ENCODE measurements at regions not wholly inside any gene's neighbourhood (a gene's known extent, or its start where the extent isn't known, plus 50 kb on each side); places are given as distances from the start of the nearest gene placed in this dataset.

GRCh38 chr12:42853370-42854140, 264.0 kb upstream of the PRICKLE1 start:
- Mint-ChIP-seq H3K4me1 (ENCODE audit: insufficient read depth, unreplicated experiment) (no peaks in the 10 kb centered on the region), H3K4me3 (ENCODE audit: unreplicated experiment) (no peak overlapping the region), H3K27ac (ENCODE audit: low read depth, unreplicated experiment) (no peak overlapping the region), H3K36me3 (ENCODE audit: insufficient read depth, unreplicated experiment) (no peaks in the 10 kb centered on the region), H3K27me3 (ENCODE audit: insufficient read depth, unreplicated experiment) (no peaks in the 10 kb centered on the region), H3K9me3 (ENCODE audit: unreplicated experiment) (no peaks in the 10 kb centered on the region)
- CTCF ChIA-PET, result no interaction called here
- no TSS peak for BruUV-seq (replicated peaks)
- intact Hi-C loops (cut with micrococcal nuclease), result no loop called here
- DNase-seq (ENCODE audit: unreplicated experiment), result no peak
- POLR2A ChIA-PET, result no interaction called here
- TF ChIP-seq CTCF (IDR thresholded peaks at IDR 0.05; ENCODE audit: unreplicated experiment), result no peak

- H3K4me3 Mint-ChIP-seq (ENCODE audit: unreplicated experiment), result no peak overlapping the region
- POLR2A ChIA-PET, result interaction anchor here (0.5 kb wide), 1 partner anchor 392 kb away, joined by 3 read pairs; no protein-coding TSS in a partner anchor
- peaks cover 16% of the 10 kb centered on the region for H3K9me3 Mint-ChIP-seq (ENCODE audit: unreplicated experiment)
Measured at GRCh38 chr12:42846782-42847181, 257.2 kb upstream of the PRICKLE1 start.

GRCh38 chr12:42834062-42834461, 244.5 kb upstream of the PRICKLE1 start:
- ChIA-PET POLR2A (no interaction called here), CTCF (interaction anchor here (0.6 kb wide), 1 partner anchor 260 kb away, joined by 3 read pairs; no protein-coding TSS in a partner anchor)
- BruUV-seq (replicated peaks), result no TSS peak
- no peaks in the 10 kb centered on the region for H3K4me1 Mint-ChIP-seq (ENCODE audit: insufficient read depth, unreplicated experiment)
- no peak overlapping the region for H3K27ac Mint-ChIP-seq (ENCODE audit: low read depth, unreplicated experiment)
- intact Hi-C loops (cut with micrococcal nuclease), result no loop called here
- no peak for DNase-seq (ENCODE audit: unreplicated experiment)
- H3K27me3 Mint-ChIP-seq (ENCODE audit: insufficient read depth, unreplicated experiment), result no peaks in the 10 kb centered on the region
- no peak overlapping the region for H3K4me3 Mint-ChIP-seq (ENCODE audit: unreplicated experiment)
- H3K36me3 Mint-ChIP-seq (ENCODE audit: insufficient read depth, unreplicated experiment), result no peaks in the 10 kb centered on the region
- H3K9me3 Mint-ChIP-seq (ENCODE audit: unreplicated experiment), result peaks cover 7% of the 10 kb centered on the region
- TF ChIP-seq CTCF (IDR thresholded peaks at IDR 0.05; ENCODE audit: unreplicated experiment), result no peak

More at GRCh38 chr12:42846782-42847181, 257.2 kb upstream of the PRICKLE1 start:
- BruUV-seq (replicated peaks), result no TSS peak
- H3K4me1 Mint-ChIP-seq (ENCODE audit: insufficient read depth, unreplicated experiment), result no peaks in the 10 kb centered on the region
- no peak for TF ChIP-seq CTCF (IDR thresholded peaks at IDR 0.05; ENCODE audit: unreplicated experiment)
- H3K36me3 Mint-ChIP-seq (ENCODE audit: insufficient read depth, unreplicated experiment), result no peaks in the 10 kb centered on the region
- intact Hi-C loops (cut with micrococcal nuclease), result no loop called here
- CTCF ChIA-PET, result no interaction called here
- no peak overlapping the region for H3K27ac Mint-ChIP-seq (ENCODE audit: low read depth, unreplicated experiment)
- peak; percentile 36 for DNase-seq (ENCODE audit: unreplicated experiment)
- no peaks in the 10 kb centered on the region for H3K27me3 Mint-ChIP-seq (ENCODE audit: insufficient read depth, unreplicated experiment)

GRCh38 chr12:42828836-42829235, 239.3 kb upstream of the PRICKLE1 start:
- POLR2A ChIA-PET, result no interaction called here
- intact Hi-C loops (cut with micrococcal nuclease), result no loop called here
- H3K36me3 Mint-ChIP-seq (ENCODE audit: insufficient read depth, unreplicated experiment), result no peaks in the 10 kb centered on the region

More at GRCh38 chr12:42828836-42829235, 239.3 kb upstream of the PRICKLE1 start:
- TF ChIP-seq CTCF (IDR thresholded peaks at IDR 0.05; ENCODE audit: unreplicated experiment), result no peak
- DNase-seq (ENCODE audit: unreplicated experiment), result no peak
- no peak overlapping the region for H3K27ac Mint-ChIP-seq (ENCODE audit: low read depth, unreplicated experiment)
- no peaks in the 10 kb centered on the region for H3K27me3 Mint-ChIP-seq (ENCODE audit: insufficient read depth, unreplicated experiment)
- CTCF ChIA-PET, result no interaction called here
- H3K4me3 Mint-ChIP-seq (ENCODE audit: unreplicated experiment), result no peak overlapping the region
- no TSS peak for BruUV-seq (replicated peaks)
- no peaks in the 10 kb centered on the region for H3K4me1 Mint-ChIP-seq (ENCODE audit: insufficient read depth, unreplicated experiment)
- no peaks in the 10 kb centered on the region for H3K9me3 Mint-ChIP-seq (ENCODE audit: unreplicated experiment)
